ENCODE measurements at regions not wholly inside any gene's neighbourhood (a gene's known extent, or its start where the extent isn't known, plus 50 kb on each side); places are given as distances from the start of the nearest gene placed in this dataset.

DNA sequence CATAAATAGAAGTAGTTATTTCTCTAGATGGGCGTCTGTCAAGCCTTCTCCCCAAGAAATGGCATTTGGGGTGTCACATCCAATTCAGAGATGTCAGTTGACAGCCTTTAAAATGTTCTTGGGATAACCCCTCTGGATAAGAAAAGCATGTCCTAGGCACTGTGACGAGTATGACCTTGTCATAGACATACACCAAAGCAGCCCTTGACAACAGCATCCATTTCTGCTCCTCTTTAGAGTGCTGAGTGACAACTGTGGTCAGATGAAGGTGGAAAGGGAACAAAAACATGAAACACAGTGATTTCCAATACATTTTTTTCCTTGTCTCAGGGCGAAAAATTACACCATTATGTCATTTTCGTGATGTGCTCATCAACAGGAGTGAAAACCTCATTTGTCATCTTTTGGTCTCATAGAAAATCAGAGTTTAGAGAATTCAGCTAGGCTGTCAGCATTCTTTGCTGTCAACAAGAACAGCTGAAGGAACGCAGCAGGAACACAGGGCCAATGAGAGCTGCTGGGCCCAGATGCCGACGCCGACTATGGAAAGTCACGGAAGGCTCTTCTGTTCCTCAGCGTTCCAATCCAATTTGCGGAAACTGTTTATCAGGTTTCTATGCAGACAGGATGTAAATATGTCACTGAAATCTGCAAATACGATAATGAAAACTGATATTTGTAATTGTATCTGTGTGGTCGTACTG is 193.2 kb downstream of the ICOS start:
- no peak overlapping the region for H3K27ac ChIP-seq (ENCODE audit: low read length)

DNA sequence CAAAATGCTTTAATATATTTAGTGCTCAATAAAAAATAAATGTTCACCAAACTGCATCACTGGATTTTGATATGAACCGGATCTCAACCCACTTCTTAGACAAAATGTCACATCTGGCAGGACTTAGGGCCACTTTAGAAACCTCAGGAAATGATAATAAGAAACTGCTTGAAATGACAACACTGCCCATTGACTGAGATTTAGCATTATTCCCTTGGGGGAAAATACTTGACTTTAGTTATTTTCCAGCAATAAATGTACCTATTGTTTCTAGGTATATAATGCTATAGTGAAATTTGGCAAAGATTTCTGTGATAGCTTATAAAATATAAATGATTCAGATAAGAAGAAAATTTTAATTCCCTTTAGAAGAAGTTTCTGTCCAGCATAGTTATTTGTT is 195.1 kb downstream of the ICOS start:
- no peaks in the 10 kb centered on the region for H3K9me3 ChIP-seq (ENCODE audit: control insufficient read depth, insufficient read depth, low read length)
- no peaks in the 10 kb centered on the region for H3K36me3 ChIP-seq (ENCODE audit: control insufficient read depth, insufficient read depth, low read length)
- H3K36me3 Mint-ChIP-seq, result no peaks in the 10 kb centered on the region
- no peak overlapping the region for H3K27ac ChIP-seq (ENCODE audit: low read length)
- ATAC-seq (no peak), DNase-seq (no peak)
- no peaks in the 10 kb centered on the region for H3K9me3 Mint-ChIP-seq
- no peaks in the 10 kb centered on the region for H3K4me1 Mint-ChIP-seq
- H3K4me3 Mint-ChIP-seq, result no peak overlapping the region
- H3K4me1 ChIP-seq (ENCODE audit: control insufficient read depth, insufficient read depth, low read length), result no peaks in the 10 kb centered on the region
- peaks cover 17 to 32% of the 10 kb centered on the region in 2 donors for H3K27me3 Mint-ChIP-seq (ENCODE audit: low read depth in 2 of 2)
- H3K4me3 ChIP-seq (ENCODE audit: low read length), result no peak overlapping the region
- H3K27ac Mint-ChIP-seq, result no peak overlapping the region
- intact Hi-C loops (cut with micrococcal nuclease), result no loop called here
- no peaks in the 10 kb centered on the region for H3K27me3 ChIP-seq (ENCODE audit: control insufficient read depth, insufficient read depth, low read length)
- TF ChIP-seq, protein P1, sequence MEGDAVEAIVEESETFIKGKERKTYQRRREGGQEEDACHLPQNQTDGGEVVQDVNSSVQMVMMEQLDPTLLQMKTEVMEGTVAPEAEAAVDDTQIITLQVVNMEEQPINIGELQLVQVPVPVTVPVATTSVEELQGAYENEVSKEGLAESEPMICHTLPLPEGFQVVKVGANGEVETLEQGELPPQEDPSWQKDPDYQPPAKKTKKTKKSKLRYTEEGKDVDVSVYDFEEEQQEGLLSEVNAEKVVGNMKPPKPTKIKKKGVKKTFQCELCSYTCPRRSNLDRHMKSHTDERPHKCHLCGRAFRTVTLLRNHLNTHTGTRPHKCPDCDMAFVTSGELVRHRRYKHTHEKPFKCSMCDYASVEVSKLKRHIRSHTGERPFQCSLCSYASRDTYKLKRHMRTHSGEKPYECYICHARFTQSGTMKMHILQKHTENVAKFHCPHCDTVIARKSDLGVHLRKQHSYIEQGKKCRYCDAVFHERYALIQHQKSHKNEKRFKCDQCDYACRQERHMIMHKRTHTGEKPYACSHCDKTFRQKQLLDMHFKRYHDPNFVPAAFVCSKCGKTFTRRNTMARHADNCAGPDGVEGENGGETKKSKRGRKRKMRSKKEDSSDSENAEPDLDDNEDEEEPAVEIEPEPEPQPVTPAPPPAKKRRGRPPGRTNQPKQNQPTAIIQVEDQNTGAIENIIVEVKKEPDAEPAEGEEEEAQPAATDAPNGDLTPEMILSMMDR (IDR thresholded peaks at IDR 0.05), result no peak
- WGBS (ENCODE audit: insufficient coverage), result 60% methylated on average over 1 of the region's 1 CpG

More for the DNA sequence above, 193.2 kb downstream of the ICOS start:
- Mint-ChIP-seq H3K4me3 (no peak overlapping the region), H3K4me1 (no peaks in the 10 kb centered on the region), H3K27ac (no peak overlapping the region), H3K9me3 (no peaks in the 10 kb centered on the region), H3K36me3 (no peaks in the 10 kb centered on the region), H3K27me3 (ENCODE audit: low read depth in 2 of 2) (peaks cover 17 to 24% of the 10 kb centered on the region in 2 donors)
- 91% methylated on average over 13 of the region's 13 CpGs for WGBS (ENCODE audit: insufficient coverage)
- no peaks in the 10 kb centered on the region for H3K4me1 ChIP-seq (ENCODE audit: control insufficient read depth, insufficient read depth, low read length)
- intact Hi-C loops (cut with micrococcal nuclease), result no loop called here
- ATAC-seq (no peak), DNase-seq (no peak)
- no peaks in the 10 kb centered on the region for H3K9me3 ChIP-seq (ENCODE audit: control insufficient read depth, insufficient read depth, low read length)
- H3K27me3 ChIP-seq (ENCODE audit: control insufficient read depth, insufficient read depth, low read length), result no peaks in the 10 kb centered on the region
- TF ChIP-seq, protein P1 (IDR thresholded peaks at IDR 0.05), result no peak
- H3K4me3 ChIP-seq (ENCODE audit: low read length), result no peak overlapping the region
- no peaks in the 10 kb centered on the region for H3K36me3 ChIP-seq (ENCODE audit: control insufficient read depth, insufficient read depth, low read length)

DNA sequence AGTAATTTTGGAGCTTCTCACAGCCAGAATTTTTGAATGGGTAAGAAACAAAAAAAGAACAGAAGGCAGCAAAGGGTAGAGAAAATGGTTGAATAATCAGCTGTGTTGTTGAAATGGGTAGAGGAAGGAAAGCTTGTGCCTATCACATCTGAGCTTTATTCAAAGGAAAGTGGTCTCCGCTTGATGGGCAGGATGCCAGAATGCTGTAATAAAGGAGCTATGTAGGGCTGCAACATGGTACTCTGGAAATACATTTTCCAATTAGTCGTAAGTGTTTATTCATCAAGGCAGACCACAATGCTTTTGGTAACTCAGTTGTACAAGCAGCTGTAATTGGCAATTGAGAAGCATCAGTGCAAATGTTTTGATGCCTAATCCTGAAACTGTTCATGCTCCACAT is 196.9 kb downstream of the ICOS start:
- no peak for DNase-seq
- H3K27ac Mint-ChIP-seq, result no peak overlapping the region
- ATAC-seq, result no peak
- no peaks in the 10 kb centered on the region for H3K36me3 Mint-ChIP-seq
- H3K27ac ChIP-seq (ENCODE audit: low read length), result no peak overlapping the region
- H3K4me3 ChIP-seq (ENCODE audit: low read length), result no peak overlapping the region
- no peaks in the 10 kb centered on the region for H3K4me1 ChIP-seq (ENCODE audit: control insufficient read depth, insufficient read depth, low read length)
- no peaks in the 10 kb centered on the region for H3K9me3 ChIP-seq (ENCODE audit: control insufficient read depth, insufficient read depth, low read length)
- peaks cover 14 to 42% of the 10 kb centered on the region in 2 donors for H3K27me3 Mint-ChIP-seq (ENCODE audit: low read depth in 2 of 2)
- intact Hi-C loops (cut with micrococcal nuclease), result no loop called here
- TF ChIP-seq, protein P1 (IDR thresholded peaks at IDR 0.05), result no peak
- H3K9me3 Mint-ChIP-seq, result no peaks in the 10 kb centered on the region
- no peaks in the 10 kb centered on the region for H3K36me3 ChIP-seq (ENCODE audit: control insufficient read depth, insufficient read depth, low read length)
- 89% methylated on average over 2 of the region's 2 CpGs for WGBS (ENCODE audit: insufficient coverage)
- H3K4me3 Mint-ChIP-seq, result no peak overlapping the region
- no peaks in the 10 kb centered on the region for H3K27me3 ChIP-seq (ENCODE audit: control insufficient read depth, insufficient read depth, low read length)
- H3K4me1 Mint-ChIP-seq, result no peaks in the 10 kb centered on the region

DNA sequence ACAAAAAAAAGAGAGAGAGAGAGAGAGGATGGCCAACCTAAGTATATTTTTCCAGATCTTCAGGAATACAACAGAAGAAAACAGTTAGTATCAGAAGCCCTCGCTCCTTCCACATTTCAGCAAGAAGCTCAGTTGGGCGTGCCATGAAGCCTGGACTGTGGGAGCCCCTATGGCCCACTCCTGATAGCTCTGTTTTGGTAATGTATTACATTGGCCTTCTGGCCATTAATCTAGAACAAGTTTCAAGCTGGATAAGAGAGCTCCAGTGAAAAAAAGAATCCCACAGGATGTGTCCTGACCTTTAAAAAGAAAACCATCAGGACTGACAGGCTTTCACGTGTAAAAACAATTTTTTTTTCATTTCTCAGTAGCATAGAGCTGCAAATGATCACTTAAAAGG is 197.9 kb downstream of the ICOS start:
- Mint-ChIP-seq H3K36me3 (no peaks in the 10 kb centered on the region), H3K4me1 (no peaks in the 10 kb centered on the region), H3K27me3 (ENCODE audit: low read depth in 2 of 2) (peaks cover 14 to 41% of the 10 kb centered on the region in 2 donors), H3K27ac (no peak overlapping the region), H3K4me3 (no peak overlapping the region), H3K9me3 (no peaks in the 10 kb centered on the region)
- TF ChIP-seq, protein P1 (IDR thresholded peaks at IDR 0.05), result no peak
- Histone ChIP-seq H3K27me3 (ENCODE audit: control insufficient read depth, insufficient read depth, low read length) (no peaks in the 10 kb centered on the region), H3K9me3 (ENCODE audit: control insufficient read depth, insufficient read depth, low read length) (no peaks in the 10 kb centered on the region), H3K4me1 (ENCODE audit: control insufficient read depth, insufficient read depth, low read length) (no peaks in the 10 kb centered on the region), H3K36me3 (ENCODE audit: control insufficient read depth, insufficient read depth, low read length) (no peaks in the 10 kb centered on the region), H3K4me3 (ENCODE audit: low read length) (no peak overlapping the region), H3K27ac (ENCODE audit: low read length) (no peak overlapping the region)
- DNase-seq (no peak), ATAC-seq (no peak)
- intact Hi-C loops (cut with micrococcal nuclease), result no loop called here
- WGBS (ENCODE audit: insufficient coverage), result 87% methylated on average over 3 of the region's 3 CpGs
